ENCODE measurements at regions not wholly inside any gene's neighbourhood (a gene's known extent, or its start where the extent isn't known, plus 50 kb on each side); places are given as distances from the start of the nearest gene placed in this dataset.

DNA sequence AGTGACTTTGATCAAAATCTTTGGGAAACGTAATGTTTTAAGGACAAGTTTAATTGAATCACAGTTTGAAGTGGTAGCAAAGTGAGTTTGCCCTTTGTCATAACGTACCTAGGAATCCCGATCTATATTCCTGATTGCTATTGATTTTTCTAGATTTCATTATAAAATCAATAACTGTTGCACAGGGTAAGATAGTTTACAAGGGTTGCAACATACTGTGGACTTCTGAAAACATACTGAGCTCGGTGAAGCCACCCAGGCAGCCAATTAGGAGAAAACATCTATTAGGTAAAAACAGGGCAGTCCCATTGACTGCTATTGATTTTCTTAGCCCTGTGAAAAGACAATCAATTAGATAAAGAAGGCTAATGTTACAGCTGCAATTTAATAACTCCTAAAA lies 659.9 kb downstream of the ISL1 start:
- Histone ChIP-seq H3K36me3 (no peaks in the 10 kb centered on the region), H3K9me3 (no peaks in the 10 kb centered on the region), H3K27me3 (no peaks in the 10 kb centered on the region), H3K4me3 (no peak overlapping the region), H3K4me1 (no peaks in the 10 kb centered on the region), H3K27ac (no peak overlapping the region)
- WGBS, 2 donors = 82 to 90% methylated on average over 4 of the region's 4 CpGs
- ATAC-seq (no peak), DNase-seq (no peak)
- intact Hi-C loops (cut with DNase I) = no loop called here
- TF ChIP-seq, protein P1, sequence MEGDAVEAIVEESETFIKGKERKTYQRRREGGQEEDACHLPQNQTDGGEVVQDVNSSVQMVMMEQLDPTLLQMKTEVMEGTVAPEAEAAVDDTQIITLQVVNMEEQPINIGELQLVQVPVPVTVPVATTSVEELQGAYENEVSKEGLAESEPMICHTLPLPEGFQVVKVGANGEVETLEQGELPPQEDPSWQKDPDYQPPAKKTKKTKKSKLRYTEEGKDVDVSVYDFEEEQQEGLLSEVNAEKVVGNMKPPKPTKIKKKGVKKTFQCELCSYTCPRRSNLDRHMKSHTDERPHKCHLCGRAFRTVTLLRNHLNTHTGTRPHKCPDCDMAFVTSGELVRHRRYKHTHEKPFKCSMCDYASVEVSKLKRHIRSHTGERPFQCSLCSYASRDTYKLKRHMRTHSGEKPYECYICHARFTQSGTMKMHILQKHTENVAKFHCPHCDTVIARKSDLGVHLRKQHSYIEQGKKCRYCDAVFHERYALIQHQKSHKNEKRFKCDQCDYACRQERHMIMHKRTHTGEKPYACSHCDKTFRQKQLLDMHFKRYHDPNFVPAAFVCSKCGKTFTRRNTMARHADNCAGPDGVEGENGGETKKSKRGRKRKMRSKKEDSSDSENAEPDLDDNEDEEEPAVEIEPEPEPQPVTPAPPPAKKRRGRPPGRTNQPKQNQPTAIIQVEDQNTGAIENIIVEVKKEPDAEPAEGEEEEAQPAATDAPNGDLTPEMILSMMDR (IDR thresholded peaks at IDR 0.05) = no peak

DNA sequence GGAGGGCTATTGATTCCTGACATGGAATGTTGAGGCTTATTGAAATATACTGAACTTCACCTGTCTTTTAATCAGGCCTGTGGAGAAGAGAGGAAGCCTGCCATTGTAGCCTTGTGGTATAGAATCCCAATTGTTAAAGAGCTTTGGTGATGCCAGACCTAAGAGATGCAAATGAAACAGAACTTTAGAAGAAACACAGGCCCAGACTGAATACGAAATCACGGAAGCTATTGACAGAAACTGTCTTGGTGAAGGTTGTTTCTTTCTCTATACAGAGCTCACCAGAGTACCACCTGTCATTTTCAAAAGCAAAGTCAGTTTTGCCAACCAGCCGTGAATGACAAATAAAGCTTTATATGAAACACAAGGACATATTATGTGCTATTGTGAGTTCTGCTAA lies 660.3 kb downstream of the ISL1 start:
- no peaks in the 10 kb centered on the region for H3K4me1 ChIP-seq
- no peaks in the 10 kb centered on the region for H3K36me3 ChIP-seq
- H3K9me3 ChIP-seq = no peaks in the 10 kb centered on the region
- TF ChIP-seq, protein P1 (IDR thresholded peaks at IDR 0.05) = no peak
- no peak overlapping the region for H3K27ac ChIP-seq
- intact Hi-C loops (cut with DNase I) = no loop called here
- no peaks in the 10 kb centered on the region for H3K27me3 ChIP-seq
- 77 to 80% methylated on average over 3 of the region's 3 CpGs for WGBS, 2 donors
- ATAC-seq = no peak
- H3K4me3 ChIP-seq = no peak overlapping the region
- DNase-seq = no peak

DNA sequence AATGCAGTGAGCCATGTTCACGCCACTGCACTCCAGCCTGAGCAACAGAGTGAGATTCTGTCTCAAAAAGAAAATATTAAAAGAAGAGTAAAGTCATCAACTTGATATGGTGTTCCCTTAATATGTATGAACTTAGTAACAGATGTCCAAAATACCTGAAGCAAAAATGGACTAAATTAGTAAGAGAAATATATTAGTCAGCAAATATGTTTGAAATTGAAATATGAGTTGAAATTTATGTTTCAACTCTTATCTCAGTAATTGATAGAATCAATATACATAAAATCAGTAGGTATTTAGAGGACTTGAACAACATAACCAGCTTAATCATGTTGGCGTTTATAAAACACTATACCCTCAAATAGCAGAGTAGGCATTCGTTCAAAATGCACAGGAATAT lies 668.5 kb downstream of the ISL1 start:
- no peaks in the 10 kb centered on the region for H3K4me1 ChIP-seq
- H3K27me3 ChIP-seq = no peaks in the 10 kb centered on the region
- H3K4me3 ChIP-seq = no peak overlapping the region
- intact Hi-C loops (cut with DNase I) = no loop called here
- DNase-seq (no peak), ATAC-seq (no peak)
- TF ChIP-seq, protein P1 (IDR thresholded peaks at IDR 0.05) = no peak
- no peak overlapping the region for H3K27ac ChIP-seq
- whole genome bisulfite sequencing, 2 donors = 87 to 92% methylated on average over 3 of the region's 3 CpGs
- H3K9me3 ChIP-seq = peaks cover 0 to 7% (median 0%) of the 10 kb centered on the region in 11 donors
- no peaks in the 10 kb centered on the region for H3K36me3 ChIP-seq

DNA sequence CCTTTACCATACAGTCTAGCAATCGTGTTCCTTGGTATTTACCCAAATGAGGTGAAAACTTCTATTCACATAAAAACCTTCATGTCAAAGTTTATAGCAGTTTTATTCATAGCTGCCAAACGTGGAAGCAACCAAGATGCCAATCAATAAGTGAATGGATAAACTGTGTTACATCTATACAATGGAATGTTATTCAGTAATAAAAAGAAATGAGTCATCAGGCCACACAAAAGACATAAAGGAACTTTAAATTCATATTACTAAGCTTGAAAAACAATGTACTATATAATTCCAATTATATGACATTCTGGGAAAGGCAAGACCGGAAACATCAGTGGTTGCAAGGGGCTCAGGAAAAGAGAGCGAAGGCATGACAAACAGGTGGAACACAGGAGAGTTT lies 679.9 kb downstream of the ISL1 start:
- intact Hi-C loops (cut with DNase I) = no loop called here
- H3K27ac ChIP-seq = no peak overlapping the region
- no peak for ATAC-seq

More for the DNA sequence above, 679.9 kb downstream of the ISL1 start:
- H3K4me1 ChIP-seq = no peaks in the 10 kb centered on the region
- DNase-seq = no peak
- H3K9me3 ChIP-seq = peaks cover 0 to 25% (median 6%) of the 10 kb centered on the region in 11 donors
- WGBS, 2 donors = 70 to 76% methylated on average over 4 of the region's 4 CpGs
- no peaks in the 10 kb centered on the region for H3K27me3 ChIP-seq
- H3K4me3 ChIP-seq = no peak overlapping the region
- TF ChIP-seq, protein P1 (IDR thresholded peaks at IDR 0.05) = no peak
- no peaks in the 10 kb centered on the region for H3K36me3 ChIP-seq

Measured in heart right ventricle (tissue), 16 donors.